ENCODE measurements at regions not wholly inside any gene's neighbourhood (a gene's known extent, or its start where the extent isn't known, plus 50 kb on each side); places are given as distances from the start of the nearest gene placed in this dataset.

GRCh38 chr12:111129149-111129767 is 208.9 kb upstream of the MYL2 start:
- H4K91ac ChIP-seq (ENCODE audit: low read depth, low read length), result no peak overlapping the region
- H3K4me3 ChIP-seq (ENCODE audit: low read depth, low read length), result no peak overlapping the region
- H2BK12ac ChIP-seq (ENCODE audit: low read length), result no peak overlapping the region
- no peak overlapping the region for H3K18ac ChIP-seq (ENCODE audit: low read length)
- H2AK5ac ChIP-seq (ENCODE audit: low read length), result no peak overlapping the region
- no peak overlapping the region for H2AFZ ChIP-seq (ENCODE audit: insufficient read depth, low read length, poor library complexity)
- no peak overlapping the region for H4K12ac ChIP-seq (ENCODE audit: low read depth, low read length)
- no peak overlapping the region for H3K4me2 ChIP-seq (ENCODE audit: low read length)
- H4K8ac ChIP-seq (ENCODE audit: low read depth, low read length), result no peak overlapping the region
- H2BK5ac ChIP-seq (ENCODE audit: low read depth, low read length, poor library complexity), result no peak overlapping the region
- no peak overlapping the region for H3K14ac ChIP-seq (ENCODE audit: low read length)
- no peaks in the 10 kb centered on the region for H3K79me2 ChIP-seq (ENCODE audit: control insufficient read depth, insufficient read depth, low read length, poor library complexity)
- no peak for DNase-seq
- H3K9me3 ChIP-seq (ENCODE audit: insufficient read depth, low read depth, low read length), result peaks cover 10% of the 10 kb centered on the region
- no peaks in the 10 kb centered on the region for H3K79me1 ChIP-seq (ENCODE audit: low read length)
- no peak overlapping the region for H3K27ac ChIP-seq (ENCODE audit: low read depth, low read length)
- no peaks in the 10 kb centered on the region for H3K4me1 ChIP-seq (ENCODE audit: control insufficient read depth in 1 of 2, insufficient read depth in 2 of 2, low read length in 2 of 2)
- WGBS (ENCODE audit: extremely low coverage, insufficient coverage, insufficient read length), result no CpG with 5 or more reads among the region's 3 CpGs
- no peak overlapping the region for H2BK120ac ChIP-seq (ENCODE audit: insufficient read depth, low read length, poor library complexity)
- H3K4ac ChIP-seq (ENCODE audit: low read depth, low read length), result no peak overlapping the region
- no peaks in the 10 kb centered on the region for H3K36me3 ChIP-seq (ENCODE audit: control insufficient read depth in 1 of 2, insufficient read depth in 2 of 2, low read length in 2 of 2)
- no peaks in the 10 kb centered on the region for H3K27me3 ChIP-seq (ENCODE audit: insufficient read depth, low read length)
- no peak overlapping the region for H3K23ac ChIP-seq (ENCODE audit: low read length)
- H3K9ac ChIP-seq (ENCODE audit: low read length), result no peak overlapping the region

- Histone ChIP-seq H3K4me2 (ENCODE audit: low read length) (no peak overlapping the region), H3K14ac (ENCODE audit: low read length) (no peak overlapping the region), H2BK5ac (ENCODE audit: low read depth, low read length, poor library complexity) (no peak overlapping the region), H3K27ac (ENCODE audit: low read depth, low read length) (no peak overlapping the region), H2BK120ac (ENCODE audit: insufficient read depth, low read length, poor library complexity) (no peak overlapping the region), H3K36me3 (ENCODE audit: control insufficient read depth in 1 of 2, insufficient read depth in 2 of 2, low read length in 2 of 2) (no peaks in the 10 kb centered on the region), H3K79me2 (ENCODE audit: control insufficient read depth, insufficient read depth, low read length, poor library complexity) (no peaks in the 10 kb centered on the region), H3K4me3 (ENCODE audit: low read depth, low read length) (no peak overlapping the region), H3K4ac (ENCODE audit: low read depth, low read length) (no peak overlapping the region), H2AFZ (ENCODE audit: insufficient read depth, low read length, poor library complexity) (no peak overlapping the region), H2AK5ac (ENCODE audit: low read length) (no peak overlapping the region), H3K27me3 (ENCODE audit: insufficient read depth, low read length) (no peaks in the 10 kb centered on the region), H3K18ac (ENCODE audit: low read length) (no peak overlapping the region), H3K9me3 (ENCODE audit: insufficient read depth, low read depth, low read length) (no peaks in the 10 kb centered on the region), H3K23ac (ENCODE audit: low read length) (no peak overlapping the region), H2BK12ac (ENCODE audit: low read length) (no peak overlapping the region), H4K8ac (ENCODE audit: low read depth, low read length) (no peak overlapping the region), H4K12ac (ENCODE audit: low read depth, low read length) (no peak overlapping the region), H3K9ac (ENCODE audit: low read length) (no peak overlapping the region), H4K91ac (ENCODE audit: low read depth, low read length) (no peak overlapping the region), H3K79me1 (ENCODE audit: low read length) (no peaks in the 10 kb centered on the region), H3K4me1 (ENCODE audit: control insufficient read depth in 1 of 2, insufficient read depth in 2 of 2, low read length in 2 of 2) (no peaks in the 10 kb centered on the region)
- peak in 1 of 2 donors; percentile 10 for DNase-seq
- no CpG with 5 or more reads among the region's 2 CpGs for WGBS (ENCODE audit: extremely low coverage, insufficient coverage, insufficient read length)
These were observed 206.0 kb upstream of the MYL2 start for GRCh38 chr12:111126331-111126730.

GRCh38 chr12:111124183-111124582 is 203.8 kb upstream of the MYL2 start:
- H3K9ac ChIP-seq (ENCODE audit: low read length), result no peak overlapping the region
- no peaks in the 10 kb centered on the region for H3K27me3 ChIP-seq (ENCODE audit: insufficient read depth, low read length)

GRCh38 chr12:111123390-111123789 is 203.0 kb upstream of the MYL2 start:
- WGBS (ENCODE audit: extremely low coverage, insufficient coverage, insufficient read length), result no CpG with 5 or more reads among the region's 6 CpGs
- no peak overlapping the region for H2BK5ac ChIP-seq (ENCODE audit: low read depth, low read length, poor library complexity)
- H3K4ac ChIP-seq (ENCODE audit: low read depth, low read length), result no peak overlapping the region
- H3K9me3 ChIP-seq (ENCODE audit: insufficient read depth, low read depth, low read length), result no peaks in the 10 kb centered on the region
- H4K12ac ChIP-seq (ENCODE audit: low read depth, low read length), result no peak overlapping the region
- H3K36me3 ChIP-seq (ENCODE audit: control insufficient read depth in 1 of 2, insufficient read depth in 2 of 2, low read length in 2 of 2), result no peaks in the 10 kb centered on the region
- no peak overlapping the region for H2AK5ac ChIP-seq (ENCODE audit: low read length)
- no peak for DNase-seq
- H3K4me1 ChIP-seq (ENCODE audit: control insufficient read depth in 1 of 2, insufficient read depth in 2 of 2, low read length in 2 of 2), result no peaks in the 10 kb centered on the region
- no peaks in the 10 kb centered on the region for H3K79me1 ChIP-seq (ENCODE audit: low read length)
- H3K4me2 ChIP-seq (ENCODE audit: low read length), result no peak overlapping the region
- no peak overlapping the region for H3K27ac ChIP-seq (ENCODE audit: low read depth, low read length)
- no peak overlapping the region for H2AFZ ChIP-seq (ENCODE audit: insufficient read depth, low read length, poor library complexity)
- H3K4me3 ChIP-seq (ENCODE audit: low read depth, low read length), result no peak overlapping the region
- H3K27me3 ChIP-seq (ENCODE audit: insufficient read depth, low read length), result no peaks in the 10 kb centered on the region
- H2BK12ac ChIP-seq (ENCODE audit: low read length), result no peak overlapping the region
- H2BK120ac ChIP-seq (ENCODE audit: insufficient read depth, low read length, poor library complexity), result no peak overlapping the region
- no peak overlapping the region for H4K91ac ChIP-seq (ENCODE audit: low read depth, low read length)
- H3K23ac ChIP-seq (ENCODE audit: low read length), result no peak overlapping the region
- H3K9ac ChIP-seq (ENCODE audit: low read length), result no peak overlapping the region
- no peak overlapping the region for H3K18ac ChIP-seq (ENCODE audit: low read length)
- H3K79me2 ChIP-seq (ENCODE audit: control insufficient read depth, insufficient read depth, low read length, poor library complexity), result no peaks in the 10 kb centered on the region
- H3K14ac ChIP-seq (ENCODE audit: low read length), result no peak overlapping the region
- no peak overlapping the region for H4K8ac ChIP-seq (ENCODE audit: low read depth, low read length)

More at GRCh38 chr12:111124183-111124582, 203.8 kb upstream of the MYL2 start:
- Histone ChIP-seq H2AFZ (ENCODE audit: insufficient read depth, low read length, poor library complexity) (no peak overlapping the region), H3K14ac (ENCODE audit: low read length) (no peak overlapping the region), H3K27ac (ENCODE audit: low read depth, low read length) (no peak overlapping the region), H2BK12ac (ENCODE audit: low read length) (no peak overlapping the region), H2AK5ac (ENCODE audit: low read length) (no peak overlapping the region), H3K79me2 (ENCODE audit: control insufficient read depth, insufficient read depth, low read length, poor library complexity) (no peaks in the 10 kb centered on the region), H3K23ac (ENCODE audit: low read length) (no peak overlapping the region), H2BK120ac (ENCODE audit: insufficient read depth, low read length, poor library complexity) (no peak overlapping the region), H2BK5ac (ENCODE audit: low read depth, low read length, poor library complexity) (no peak overlapping the region), H3K4me1 (ENCODE audit: control insufficient read depth in 1 of 2, insufficient read depth in 2 of 2, low read length in 2 of 2) (no peaks in the 10 kb centered on the region), H3K36me3 (ENCODE audit: control insufficient read depth in 1 of 2, insufficient read depth in 2 of 2, low read length in 2 of 2) (no peaks in the 10 kb centered on the region), H4K12ac (ENCODE audit: low read depth, low read length) (no peak overlapping the region), H3K4ac (ENCODE audit: low read depth, low read length) (no peak overlapping the region), H3K4me3 (ENCODE audit: low read depth, low read length) (no peak overlapping the region), H4K8ac (ENCODE audit: low read depth, low read length) (no peak overlapping the region), H3K4me2 (ENCODE audit: low read length) (no peak overlapping the region), H4K91ac (ENCODE audit: low read depth, low read length) (no peak overlapping the region), H3K9me3 (ENCODE audit: insufficient read depth, low read depth, low read length) (no peaks in the 10 kb centered on the region), H3K79me1 (ENCODE audit: low read length) (no peaks in the 10 kb centered on the region), H3K18ac (ENCODE audit: low read length) (no peak overlapping the region)
- no CpG with 5 or more reads among the region's 4 CpGs for WGBS (ENCODE audit: extremely low coverage, insufficient coverage, insufficient read length)
- no peak for DNase-seq
